ENCODE measurements at regions not wholly inside any gene's neighbourhood (a gene's known extent, or its start where the extent isn't known, plus 50 kb on each side); places are given as distances from the start of the nearest gene placed in this dataset.
"Not testable (repeated sequence)": the region's sequence is repeated elsewhere in the genome, so short reads cannot be mapped to it uniquely, and the experiment has no call there.

- in situ Hi-C loops (cut with MboI; ENCODE audit: low sequenced_read_pairs), result no loop called here
Measured at GRCh38 chr2:198917926-198918720, 539.6 kb downstream of the SATB2 start.

DNA sequence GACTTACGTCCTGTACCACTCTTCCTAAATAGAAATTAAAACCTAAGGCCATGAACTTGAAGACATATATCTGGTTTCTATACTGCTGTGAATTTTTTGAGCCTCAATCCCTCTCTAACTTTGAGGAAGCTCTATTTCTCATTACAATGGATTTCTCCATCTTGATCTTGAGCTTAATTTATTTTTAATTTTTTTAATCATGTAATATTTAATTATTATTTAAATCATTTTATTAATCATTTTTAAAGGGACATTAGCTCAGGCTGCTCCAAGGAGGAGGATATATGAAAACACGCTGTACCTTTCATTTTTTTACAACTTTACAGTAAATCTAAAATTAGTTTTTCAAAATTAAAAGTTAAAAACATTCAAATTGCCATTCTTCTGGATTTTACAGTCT lies 540.5 kb downstream of the SATB2 start:
- in situ Hi-C loops (cut with MboI; ENCODE audit: low sequenced_read_pairs), result no loop called here

GRCh38 chr2:198916548-198917080 lies 541.1 kb downstream of the SATB2 start:
- in situ Hi-C loops (cut with MboI; ENCODE audit: low sequenced_read_pairs), result no loop called here

DNA sequence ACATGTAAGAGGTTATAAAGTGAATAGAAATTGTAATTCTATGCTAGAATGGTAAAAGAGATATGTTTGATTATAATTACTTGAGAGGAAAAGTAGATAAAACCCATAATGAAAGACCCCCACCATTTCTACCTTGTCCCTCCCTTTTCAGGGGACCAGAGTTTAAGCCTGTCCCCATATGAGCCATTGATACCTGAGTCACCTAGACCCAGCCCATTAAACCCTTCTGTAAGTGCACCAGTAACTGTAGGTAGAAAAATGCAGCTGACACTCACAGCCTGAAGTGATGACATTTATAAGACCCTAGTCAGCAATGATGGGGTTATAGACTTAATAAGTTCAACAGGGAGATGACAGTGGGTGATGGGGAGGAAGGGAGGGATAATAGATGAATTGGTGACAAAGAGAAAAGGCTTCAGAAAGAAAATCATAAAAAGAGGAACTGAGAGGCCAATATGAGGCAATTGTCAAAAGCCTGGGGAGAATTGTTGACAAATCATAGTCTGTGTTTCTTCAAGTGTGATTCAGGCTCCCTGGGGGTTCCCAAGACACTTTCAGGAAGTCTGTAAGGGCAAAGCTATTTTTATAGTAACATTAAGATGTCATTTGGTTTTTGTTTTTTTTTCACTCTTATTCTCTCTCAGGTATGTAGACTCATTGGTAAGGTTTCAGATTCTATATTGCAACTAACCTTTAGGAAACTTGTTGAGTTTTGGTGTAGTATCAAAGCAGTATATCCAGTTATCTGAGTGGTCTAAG lies 544.2 kb downstream of the SATB2 start:
- in situ Hi-C loops (cut with MboI; ENCODE audit: low sequenced_read_pairs), result no loop called here

- in situ Hi-C loops (cut with MboI; ENCODE audit: low sequenced_read_pairs), result no loop called here
Measured at GRCh38 chr2:198909525-198910267, 548.0 kb downstream of the SATB2 start.

- in situ Hi-C loops (cut with MboI; ENCODE audit: low sequenced_read_pairs), result no loop called here
Measured at GRCh38 chr2:198905881-198906612, 551.7 kb downstream of the SATB2 start.

DNA sequence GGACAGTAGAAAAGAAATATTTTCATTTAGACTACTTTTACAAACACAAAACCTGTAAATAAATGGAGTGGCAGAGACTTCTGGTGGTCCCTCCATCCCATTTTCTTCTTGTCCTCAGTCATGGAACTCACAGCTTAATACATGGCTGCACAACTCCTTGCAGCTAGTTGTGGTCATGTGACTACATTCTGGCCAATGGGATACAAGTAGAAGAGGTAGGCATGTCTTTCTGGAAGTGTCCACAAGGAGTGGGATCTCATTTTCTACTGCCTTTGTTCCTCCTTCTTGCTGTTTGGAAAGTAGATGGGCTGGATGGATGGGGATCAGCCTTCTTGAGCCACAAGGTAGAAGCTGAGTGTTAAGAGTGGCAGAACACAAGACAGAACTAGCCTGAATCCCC lies 555.8 kb downstream of the SATB2 start:
- in situ Hi-C loops (cut with MboI; ENCODE audit: low sequenced_read_pairs), result no loop called here

DNA sequence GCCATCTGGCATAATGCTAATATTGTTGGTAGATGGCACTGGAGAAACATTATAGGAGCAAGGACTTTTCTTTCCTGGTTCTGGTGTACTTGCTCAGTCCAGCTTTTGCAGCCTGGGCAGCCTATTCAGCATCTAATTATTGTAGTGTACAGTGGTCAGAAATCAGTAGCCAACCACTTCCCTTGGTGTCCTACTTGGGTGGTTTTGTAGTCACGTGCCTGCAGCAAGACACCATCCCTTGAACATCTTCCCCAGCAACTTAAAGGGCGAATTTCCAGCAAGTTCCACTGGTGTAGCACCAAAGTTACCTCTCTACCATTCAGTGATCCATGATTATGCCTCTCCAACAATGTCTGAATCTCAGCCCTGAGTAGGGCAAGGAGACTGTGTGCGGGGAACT lies 557.6 kb downstream of the SATB2 start:
- in situ Hi-C loops (cut with MboI; ENCODE audit: low sequenced_read_pairs), result no loop called here

DNA sequence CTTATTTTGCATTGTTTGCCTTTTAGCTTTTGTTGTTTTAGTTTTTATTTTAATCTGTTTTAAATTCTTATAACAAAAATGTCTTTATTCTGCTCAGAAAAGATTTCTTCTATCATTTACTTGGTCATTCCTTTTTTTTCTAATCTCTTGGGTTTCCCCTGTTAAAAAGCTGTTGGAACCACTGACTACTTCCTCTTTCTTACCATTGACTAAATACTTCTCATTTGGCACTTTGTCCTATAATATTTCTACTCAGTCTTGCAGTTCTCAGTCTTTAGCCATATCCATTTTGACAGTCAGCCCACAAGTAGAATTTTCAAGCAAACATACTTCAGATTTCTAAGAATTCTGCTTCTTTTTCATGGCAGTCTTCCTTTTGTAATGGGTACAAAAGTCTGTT lies 567.2 kb downstream of the SATB2 start:
- in situ Hi-C loops (cut with MboI; ENCODE audit: low sequenced_read_pairs), result no loop called here

- in situ Hi-C loops (cut with MboI; ENCODE audit: low sequenced_read_pairs), result no loop called here
Measured at GRCh38 chr2:198883604-198884003, 574.1 kb downstream of the SATB2 start.

DNA sequence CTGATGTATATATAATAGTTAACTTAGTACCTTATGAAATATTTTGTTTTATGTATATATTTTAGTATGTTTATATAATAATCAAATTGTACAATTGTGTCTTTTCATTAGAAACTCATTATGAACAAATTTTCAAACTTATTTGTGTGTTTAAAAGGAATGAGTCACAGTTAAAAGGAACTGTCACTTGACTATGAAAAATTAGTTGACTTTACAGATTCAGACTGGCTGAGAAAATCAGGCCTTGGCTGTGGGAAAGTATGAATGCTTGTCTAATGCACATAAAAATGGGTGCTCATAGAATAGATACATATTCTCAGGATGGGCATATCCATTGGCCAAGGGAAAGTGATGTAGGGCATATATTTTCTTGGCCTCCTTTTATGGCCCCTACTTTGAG lies 576.8 kb downstream of the SATB2 start:
- in situ Hi-C loops (cut with MboI; ENCODE audit: low sequenced_read_pairs), result no loop called here

- in situ Hi-C loops (cut with MboI; ENCODE audit: low sequenced_read_pairs), result no loop called here
Measured at GRCh38 chr2:198880421-198880820, 577.3 kb downstream of the SATB2 start.

GRCh38 chr2:198874472-198874858 lies 583.3 kb downstream of the SATB2 start:
- in situ Hi-C loops (cut with MboI; ENCODE audit: low sequenced_read_pairs), result no loop called here

DNA sequence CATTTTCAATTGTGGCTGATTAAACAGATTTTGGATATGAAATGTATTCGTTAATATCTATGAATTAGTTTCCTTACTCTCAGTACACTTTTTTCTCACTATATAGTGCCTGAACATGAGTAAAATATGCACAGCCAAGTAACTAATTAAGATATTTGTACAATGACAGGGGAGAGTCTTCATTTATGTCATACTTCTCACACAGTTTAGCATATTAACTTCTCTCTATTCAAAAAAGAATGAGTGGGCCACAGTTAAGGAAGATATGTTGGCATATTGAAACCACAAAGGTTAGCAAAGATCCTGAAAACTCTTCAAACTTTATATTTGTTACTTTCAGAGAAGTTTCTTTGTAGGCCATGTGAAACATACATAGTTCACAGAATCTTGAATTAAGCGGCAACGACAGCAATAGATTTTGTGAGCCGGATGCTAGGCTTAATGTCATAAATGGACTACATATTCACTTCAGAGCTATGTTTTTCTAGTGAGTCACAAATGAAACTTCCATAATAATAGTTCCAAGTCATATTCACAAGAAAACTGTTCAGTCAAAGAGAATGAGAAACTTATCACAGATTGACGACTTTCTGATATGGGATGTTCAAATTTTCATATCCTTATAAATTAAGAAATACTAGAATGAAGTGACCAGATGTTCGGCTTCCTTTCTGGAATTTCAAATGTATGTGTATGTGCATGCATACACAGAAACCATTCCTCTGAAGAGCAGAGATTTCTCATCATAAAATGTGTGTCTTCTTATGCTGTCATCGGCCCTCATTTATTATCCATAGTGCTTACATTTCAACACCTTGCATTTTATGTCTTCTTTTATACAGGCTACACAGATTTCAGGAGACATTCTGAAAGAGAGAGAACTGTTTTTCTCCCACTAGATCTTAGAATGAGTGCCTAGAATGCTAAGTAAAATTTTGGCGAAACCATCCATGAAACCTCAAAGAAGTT lies 584.0 kb downstream of the SATB2 start:
- in situ Hi-C loops (cut with MboI; ENCODE audit: low sequenced_read_pairs), result no loop called here

DNA sequence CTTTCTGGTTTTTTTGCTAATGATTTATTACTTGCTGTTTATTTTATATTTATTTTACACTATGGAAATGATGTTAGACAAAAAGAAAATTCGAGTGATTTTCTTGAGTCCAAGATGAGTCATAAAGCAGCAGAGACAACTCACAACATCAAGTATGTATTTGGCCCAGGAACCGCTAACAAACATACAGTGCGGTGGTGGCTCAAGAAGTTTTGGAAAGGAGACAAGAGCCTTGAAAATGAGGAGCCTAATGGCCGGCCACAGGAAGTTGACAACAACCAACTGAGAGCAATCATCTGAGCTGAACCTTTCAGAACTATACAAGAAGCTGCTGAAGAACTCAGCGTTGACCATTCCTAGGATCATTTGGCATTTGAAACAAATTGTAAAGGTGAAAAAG lies 594.1 kb downstream of the SATB2 start:
- in situ Hi-C loops (cut with MboI; ENCODE audit: low sequenced_read_pairs), result no loop called here

- in situ Hi-C loops (cut with MboI; ENCODE audit: low sequenced_read_pairs), result no loop called here
Measured at GRCh38 chr2:198861080-198861479, 596.7 kb downstream of the SATB2 start.

GRCh38 chr2:198857246-198857645 lies 600.5 kb downstream of the SATB2 start:
- in situ Hi-C loops (cut with MboI; ENCODE audit: low sequenced_read_pairs), result no loop called here

- in situ Hi-C loops (cut with MboI; ENCODE audit: low sequenced_read_pairs), result not testable (repeated sequence)
Measured at GRCh38 chr2:198855746-198856145, 602.0 kb downstream of the SATB2 start.

- in situ Hi-C loops (cut with MboI; ENCODE audit: low sequenced_read_pairs), result no loop called here
Measured at GRCh38 chr2:198852248-198852647, 605.5 kb downstream of the SATB2 start.

- in situ Hi-C loops (cut with MboI; ENCODE audit: low sequenced_read_pairs), result no loop called here
Measured at GRCh38 chr2:198825534-198825933, 632.2 kb downstream of the SATB2 start.

Data from HL-60/S4 (cell line).